ENCODE measurements at regions not wholly inside any gene's neighbourhood (a gene's known extent, or its start where the extent isn't known, plus 50 kb on each side); places are given as distances from the start of the nearest gene placed in this dataset.

- H3K27me3 ChIP-seq (ENCODE audit: control insufficient read depth, insufficient read depth, low read length), result no peaks in the 10 kb centered on the region
- no peaks in the 10 kb centered on the region for H3K36me3 ChIP-seq (replicated peaks; ENCODE audit: control insufficient read depth, insufficient read depth, low read length)
- DNase-seq, result no peak
- no peak overlapping the region for H3K4me3 ChIP-seq (ENCODE audit: insufficient read depth, low read depth, low read length)
Measured at GRCh38 chr13:107743100-107743499, 472.2 kb downstream of the LIG4 start.

GRCh38 chr13:107742544-107742943 is 472.8 kb downstream of the LIG4 start:
- no peaks in the 10 kb centered on the region for H3K36me3 ChIP-seq (replicated peaks; ENCODE audit: control insufficient read depth, insufficient read depth, low read length)
- DNase-seq, result no peak
- no peaks in the 10 kb centered on the region for H3K27me3 ChIP-seq (ENCODE audit: control insufficient read depth, insufficient read depth, low read length)
- no peak overlapping the region for H3K4me3 ChIP-seq (ENCODE audit: insufficient read depth, low read depth, low read length)

- no peak for DNase-seq
- H3K27me3 ChIP-seq (ENCODE audit: control insufficient read depth, insufficient read depth, low read length), result no peaks in the 10 kb centered on the region
- no peaks in the 10 kb centered on the region for H3K36me3 ChIP-seq (replicated peaks; ENCODE audit: control insufficient read depth, insufficient read depth, low read length)
- no peak overlapping the region for H3K4me3 ChIP-seq (ENCODE audit: insufficient read depth, low read depth, low read length)
Measured at GRCh38 chr13:107738004-107738403, 477.3 kb downstream of the LIG4 start.

GRCh38 chr13:107736731-107737130 is 478.6 kb downstream of the LIG4 start:
- Histone ChIP-seq H3K36me3 (replicated peaks; ENCODE audit: control insufficient read depth, insufficient read depth, low read length) (no peaks in the 10 kb centered on the region), H3K4me3 (ENCODE audit: insufficient read depth, low read depth, low read length) (no peak overlapping the region), H3K27me3 (ENCODE audit: control insufficient read depth, insufficient read depth, low read length) (no peaks in the 10 kb centered on the region)
- no peak for DNase-seq

- Histone ChIP-seq H3K27me3 (ENCODE audit: control insufficient read depth, insufficient read depth, low read length) (no peaks in the 10 kb centered on the region), H3K4me3 (ENCODE audit: insufficient read depth, low read depth, low read length) (no peak overlapping the region), H3K36me3 (replicated peaks; ENCODE audit: control insufficient read depth, insufficient read depth, low read length) (no peaks in the 10 kb centered on the region)
- DNase-seq, result no peak
Measured at GRCh38 chr13:107736170-107736569, 479.2 kb downstream of the LIG4 start.

- H3K4me3 ChIP-seq (ENCODE audit: insufficient read depth, low read depth, low read length), result no peak overlapping the region
- no peaks in the 10 kb centered on the region for H3K36me3 ChIP-seq (replicated peaks; ENCODE audit: control insufficient read depth, insufficient read depth, low read length)
- no peak for DNase-seq
- H3K27me3 ChIP-seq (ENCODE audit: control insufficient read depth, insufficient read depth, low read length), result no peaks in the 10 kb centered on the region
Measured at GRCh38 chr13:107734891-107735625, 480.3 kb downstream of the LIG4 start.

- H3K4me3 ChIP-seq (ENCODE audit: insufficient read depth, low read depth, low read length), result no peak overlapping the region
- no peaks in the 10 kb centered on the region for H3K27me3 ChIP-seq (ENCODE audit: control insufficient read depth, insufficient read depth, low read length)
- no peak for DNase-seq
- no peaks in the 10 kb centered on the region for H3K36me3 ChIP-seq (replicated peaks; ENCODE audit: control insufficient read depth, insufficient read depth, low read length)
Measured at GRCh38 chr13:107733276-107733675, 482.1 kb downstream of the LIG4 start.

- DNase-seq, result no peak
Measured at GRCh38 chr13:107730813-107731212, 484.5 kb downstream of the LIG4 start.

GRCh38 chr13:107721125-107721869 is 494.0 kb downstream of the LIG4 start:
- H3K4me3 ChIP-seq (ENCODE audit: insufficient read depth, low read depth, low read length), result no peak overlapping the region
- no peak for DNase-seq
- no peaks in the 10 kb centered on the region for H3K36me3 ChIP-seq (replicated peaks; ENCODE audit: control insufficient read depth, insufficient read depth, low read length)
- no peaks in the 10 kb centered on the region for H3K27me3 ChIP-seq (ENCODE audit: control insufficient read depth, insufficient read depth, low read length)

More at GRCh38 chr13:107730813-107731212, 484.5 kb downstream of the LIG4 start:
- H3K36me3 ChIP-seq (replicated peaks; ENCODE audit: control insufficient read depth, insufficient read depth, low read length), result no peaks in the 10 kb centered on the region
- H3K4me3 ChIP-seq (ENCODE audit: insufficient read depth, low read depth, low read length), result no peak overlapping the region
- H3K27me3 ChIP-seq (ENCODE audit: control insufficient read depth, insufficient read depth, low read length), result no peaks in the 10 kb centered on the region

- H3K27me3 ChIP-seq (ENCODE audit: control insufficient read depth, insufficient read depth, low read length), result no peaks in the 10 kb centered on the region
- no peak for DNase-seq
- H3K4me3 ChIP-seq (ENCODE audit: insufficient read depth, low read depth, low read length), result no peak overlapping the region
- no peaks in the 10 kb centered on the region for H3K36me3 ChIP-seq (replicated peaks; ENCODE audit: control insufficient read depth, insufficient read depth, low read length)
Measured at GRCh38 chr13:107716741-107717140, 498.6 kb downstream of the LIG4 start.

GRCh38 chr13:107716241-107716640 is 499.1 kb downstream of the LIG4 start:
- Histone ChIP-seq H3K4me3 (ENCODE audit: insufficient read depth, low read depth, low read length) (no peak overlapping the region), H3K36me3 (replicated peaks; ENCODE audit: control insufficient read depth, insufficient read depth, low read length) (no peaks in the 10 kb centered on the region), H3K27me3 (ENCODE audit: control insufficient read depth, insufficient read depth, low read length) (no peaks in the 10 kb centered on the region)
- DNase-seq, result no peak

GRCh38 chr13:107715496-107715895 is 499.8 kb downstream of the LIG4 start:
- Histone ChIP-seq H3K27me3 (ENCODE audit: control insufficient read depth, insufficient read depth, low read length) (no peaks in the 10 kb centered on the region), H3K36me3 (replicated peaks; ENCODE audit: control insufficient read depth, insufficient read depth, low read length) (no peaks in the 10 kb centered on the region), H3K4me3 (ENCODE audit: insufficient read depth, low read depth, low read length) (no peak overlapping the region)
- DNase-seq, result no peak

GRCh38 chr13:107713314-107713713 is 502.0 kb downstream of the LIG4 start:
- Histone ChIP-seq H3K4me3 (ENCODE audit: insufficient read depth, low read depth, low read length) (no peak overlapping the region), H3K27me3 (ENCODE audit: control insufficient read depth, insufficient read depth, low read length) (no peaks in the 10 kb centered on the region), H3K36me3 (replicated peaks; ENCODE audit: control insufficient read depth, insufficient read depth, low read length) (no peaks in the 10 kb centered on the region)
- DNase-seq, result no peak

- Histone ChIP-seq H3K27me3 (ENCODE audit: control insufficient read depth, insufficient read depth, low read length) (no peaks in the 10 kb centered on the region), H3K4me3 (ENCODE audit: insufficient read depth, low read depth, low read length) (no peak overlapping the region), H3K36me3 (replicated peaks; ENCODE audit: control insufficient read depth, insufficient read depth, low read length) (no peaks in the 10 kb centered on the region)
- no peak for DNase-seq
Measured at GRCh38 chr13:107712145-107712860, 503.0 kb downstream of the LIG4 start.

- Histone ChIP-seq H3K27me3 (ENCODE audit: control insufficient read depth, insufficient read depth, low read length) (no peaks in the 10 kb centered on the region), H3K4me3 (ENCODE audit: insufficient read depth, low read depth, low read length) (no peak overlapping the region), H3K36me3 (replicated peaks; ENCODE audit: control insufficient read depth, insufficient read depth, low read length) (no peaks in the 10 kb centered on the region)
- DNase-seq, result no peak
Measured at GRCh38 chr13:107690181-107690580, 525.2 kb downstream of the LIG4 start.

Data from H7 (cell line).